ENCODE measurements at regions not wholly inside any gene's neighbourhood (a gene's known extent, or its start where the extent isn't known, plus 50 kb on each side); places are given as distances from the start of the nearest gene placed in this dataset.

DNA sequence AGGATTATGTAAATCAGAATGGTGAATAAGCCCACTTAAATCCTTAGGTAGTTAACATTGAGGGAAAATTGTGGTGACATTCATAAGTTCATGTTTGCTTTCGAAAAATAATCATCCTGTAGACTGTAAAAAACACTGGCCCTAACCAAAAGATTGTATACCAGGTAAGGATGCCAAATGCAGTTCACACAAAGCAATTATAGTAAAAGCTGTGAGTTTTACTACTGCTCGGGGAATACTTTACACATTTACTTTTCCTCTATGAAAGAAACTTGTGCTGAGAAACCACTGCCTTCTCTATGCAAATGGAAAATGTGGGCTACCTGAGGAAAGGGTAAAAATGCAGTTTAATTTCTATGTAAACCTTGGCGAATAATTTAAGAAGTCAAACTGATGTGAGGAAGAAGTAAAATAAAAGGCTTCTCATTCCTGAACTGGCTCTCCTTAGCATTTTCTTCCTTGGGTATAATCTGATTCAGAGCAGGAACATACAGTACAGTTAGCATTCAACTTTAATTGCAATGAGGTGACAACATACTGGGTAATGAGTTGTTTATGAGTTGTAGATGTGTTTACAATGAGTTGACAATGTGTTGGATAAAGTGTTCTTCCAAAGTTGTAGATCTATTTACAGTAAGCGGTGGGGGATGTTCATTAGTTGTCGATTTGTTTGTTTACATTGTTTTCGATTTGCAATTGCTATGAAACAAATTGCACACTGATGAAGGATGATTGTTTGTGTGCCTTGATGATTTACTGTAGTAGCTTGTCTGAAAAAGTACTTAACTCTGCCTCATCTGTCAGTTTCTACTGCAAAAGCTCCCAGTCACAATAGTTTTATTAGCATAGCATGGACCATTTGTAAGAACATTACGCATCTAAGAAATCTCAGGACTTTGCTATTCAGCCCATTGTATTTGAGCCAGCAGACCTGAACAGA, 453.0 kb upstream of the DPH6 start:
- no peaks in the 10 kb centered on the region for H3K4me1 ChIP-seq (ENCODE audit: control insufficient read depth, insufficient read depth, low read length)
- DNase-seq = no peak
- 71% methylated on average over 2 of the region's 7 CpGs for WGBS (ENCODE audit: insufficient coverage)

DNA sequence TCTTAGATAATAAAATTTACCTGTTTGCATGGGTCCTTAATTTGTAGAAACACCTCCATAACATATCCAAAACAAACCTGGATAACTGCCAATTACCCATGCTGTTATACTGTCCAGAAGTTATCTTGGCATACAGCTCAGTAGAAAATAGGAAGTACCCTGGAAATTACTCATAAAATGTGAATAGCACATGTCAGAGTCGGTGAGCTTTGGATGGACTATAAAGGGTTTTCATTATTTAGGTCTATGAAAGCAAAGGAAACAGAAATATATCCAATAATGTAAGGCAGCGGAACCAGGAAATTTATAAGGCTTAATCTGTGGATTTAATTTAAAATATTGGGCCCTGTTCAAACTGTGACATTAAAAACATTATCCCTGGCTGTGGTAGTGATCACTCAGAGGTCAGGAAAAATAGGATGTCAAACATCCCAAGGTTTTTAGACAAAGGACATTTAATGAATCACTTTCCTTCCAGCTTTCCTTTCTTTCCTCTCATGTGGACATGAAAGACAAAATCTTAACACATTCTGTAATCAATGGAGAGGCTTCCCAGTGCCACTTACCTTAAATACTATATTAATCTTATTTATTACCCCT, 459.0 kb upstream of the DPH6 start:
- Histone ChIP-seq H3K36me3 (ENCODE audit: control insufficient read depth, insufficient read depth, low read length) (no peaks in the 10 kb centered on the region), H3K4me1 (ENCODE audit: control insufficient read depth, insufficient read depth, low read length) (no peaks in the 10 kb centered on the region), H3K9me3 (replicated peaks; ENCODE audit: control insufficient read depth, low read depth, low read length) (peaks cover 3% of the 10 kb centered on the region), H3K27me3 (ENCODE audit: control insufficient read depth, insufficient read depth, low read length) (no peaks in the 10 kb centered on the region), H3K4me3 (ENCODE audit: low read length) (no peak overlapping the region), H3K27ac (ENCODE audit: low read length) (no peak overlapping the region)
- WGBS (ENCODE audit: insufficient coverage) = no CpG with 5 or more reads among the region's 2 CpGs
- peak; percentile 27 for DNase-seq

More for the DNA sequence above, 453.0 kb upstream of the DPH6 start:
- no peaks in the 10 kb centered on the region for H3K27me3 ChIP-seq (ENCODE audit: control insufficient read depth, insufficient read depth, low read length)
- H3K27ac ChIP-seq (ENCODE audit: low read length) = no peak overlapping the region
- H3K4me3 ChIP-seq (ENCODE audit: low read length) = no peak overlapping the region
- H3K9me3 ChIP-seq (replicated peaks; ENCODE audit: control insufficient read depth, low read depth, low read length) = no peaks in the 10 kb centered on the region
- H3K36me3 ChIP-seq (ENCODE audit: control insufficient read depth, insufficient read depth, low read length) = no peaks in the 10 kb centered on the region

DNA sequence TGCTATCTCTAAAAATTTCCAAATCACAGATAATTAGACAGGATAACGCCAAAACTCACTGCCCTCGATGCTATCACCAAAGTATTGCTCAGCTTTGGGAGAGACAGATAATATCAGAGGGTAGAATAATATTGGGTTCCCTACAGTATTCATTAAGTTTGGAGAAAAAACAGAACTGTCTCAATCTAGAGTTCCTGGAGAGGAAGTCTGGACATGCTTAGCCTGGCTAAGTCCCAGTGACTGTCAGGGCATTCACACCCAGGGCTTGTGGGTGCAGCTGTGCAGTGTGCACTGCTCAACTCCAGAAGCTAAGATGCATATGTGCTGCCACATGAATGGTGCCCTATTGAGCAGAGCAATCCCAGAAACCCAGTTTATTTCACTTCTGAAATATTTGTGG, 459.6 kb upstream of the DPH6 start:
- H3K27me3 ChIP-seq (ENCODE audit: control insufficient read depth, insufficient read depth, low read length) = no peaks in the 10 kb centered on the region
- WGBS (ENCODE audit: insufficient coverage) = no CpG with 5 or more reads among the region's 2 CpGs
- no peak overlapping the region for H3K27ac ChIP-seq (ENCODE audit: low read length)
- peaks cover 3% of the 10 kb centered on the region for H3K9me3 ChIP-seq (replicated peaks; ENCODE audit: control insufficient read depth, low read depth, low read length)
- no peaks in the 10 kb centered on the region for H3K4me1 ChIP-seq (ENCODE audit: control insufficient read depth, insufficient read depth, low read length)
- H3K36me3 ChIP-seq (ENCODE audit: control insufficient read depth, insufficient read depth, low read length) = no peaks in the 10 kb centered on the region
- H3K4me3 ChIP-seq (ENCODE audit: low read length) = no peak overlapping the region
- no peak for DNase-seq

GRCh38 chr15:36007699-36008098, 461.7 kb upstream of the DPH6 start:
- no CpG with 5 or more reads among the region's 1 CpG for WGBS (ENCODE audit: insufficient coverage)
- Histone ChIP-seq H3K36me3 (ENCODE audit: control insufficient read depth, insufficient read depth, low read length) (no peaks in the 10 kb centered on the region), H3K4me1 (ENCODE audit: control insufficient read depth, insufficient read depth, low read length) (no peaks in the 10 kb centered on the region)

GRCh38 chr15:36008719-36009118, 462.8 kb upstream of the DPH6 start:
- DNase-seq = no peak
- Histone ChIP-seq H3K27me3 (ENCODE audit: control insufficient read depth, insufficient read depth, low read length) (no peaks in the 10 kb centered on the region), H3K9me3 (replicated peaks; ENCODE audit: control insufficient read depth, low read depth, low read length) (peaks cover 3% of the 10 kb centered on the region), H3K27ac (ENCODE audit: low read length) (no peak overlapping the region), H3K4me3 (ENCODE audit: low read length) (no peak overlapping the region), H3K4me1 (ENCODE audit: control insufficient read depth, insufficient read depth, low read length) (no peaks in the 10 kb centered on the region), H3K36me3 (ENCODE audit: control insufficient read depth, insufficient read depth, low read length) (no peaks in the 10 kb centered on the region)

More at GRCh38 chr15:36007699-36008098, 461.7 kb upstream of the DPH6 start:
- DNase-seq = no peak
- peaks cover 3% of the 10 kb centered on the region for H3K9me3 ChIP-seq (replicated peaks; ENCODE audit: control insufficient read depth, low read depth, low read length)
- no peaks in the 10 kb centered on the region for H3K27me3 ChIP-seq (ENCODE audit: control insufficient read depth, insufficient read depth, low read length)
- H3K4me3 ChIP-seq (ENCODE audit: low read length) = no peak overlapping the region
- no peak overlapping the region for H3K27ac ChIP-seq (ENCODE audit: low read length)

DNA sequence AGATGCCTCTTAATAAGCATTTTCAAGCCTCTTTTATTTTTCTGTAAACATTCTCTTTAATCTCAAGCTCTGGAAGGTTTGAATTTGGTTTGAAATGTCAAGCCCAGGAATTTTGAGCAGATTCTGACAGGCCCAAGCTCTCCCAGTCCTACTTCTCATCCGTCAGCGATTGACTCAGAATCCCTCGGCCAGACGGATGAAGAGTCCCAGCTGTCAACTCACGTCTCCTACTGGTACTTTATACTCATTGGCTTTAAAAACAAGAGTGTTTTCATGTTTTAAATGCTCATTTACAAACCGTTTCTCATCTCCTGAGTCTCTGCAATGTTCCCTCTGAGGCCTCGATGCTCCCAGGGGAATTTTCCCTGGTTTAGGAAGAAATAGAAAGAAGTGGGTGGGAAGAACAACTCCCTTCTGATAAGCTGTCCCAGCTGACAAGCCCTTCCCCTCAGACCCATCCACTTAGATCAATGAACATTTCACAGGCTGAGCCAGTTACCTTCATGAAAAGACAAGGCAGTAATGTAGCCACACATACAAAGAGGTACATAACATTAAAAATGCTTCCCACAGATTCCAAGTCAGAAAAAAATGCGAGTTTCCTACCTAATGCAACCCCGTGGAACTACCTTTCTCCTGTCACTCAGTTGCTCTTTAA, 478.2 kb upstream of the DPH6 start:
- no peaks in the 10 kb centered on the region for H3K27me3 ChIP-seq (ENCODE audit: control insufficient read depth, insufficient read depth, low read length)
- H3K9me3 ChIP-seq (replicated peaks; ENCODE audit: control insufficient read depth, low read depth, low read length) = no peaks in the 10 kb centered on the region
- no peak overlapping the region for H3K4me3 ChIP-seq (ENCODE audit: low read length)
- no peaks in the 10 kb centered on the region for H3K4me1 ChIP-seq (ENCODE audit: control insufficient read depth, insufficient read depth, low read length)
- 76% methylated on average over 2 of the region's 9 CpGs for WGBS (ENCODE audit: insufficient coverage)
- H3K27ac ChIP-seq (ENCODE audit: low read length) = no peak overlapping the region
- no peak for DNase-seq
- H3K36me3 ChIP-seq (ENCODE audit: control insufficient read depth, insufficient read depth, low read length) = no peaks in the 10 kb centered on the region

- no peaks in the 10 kb centered on the region for H3K27me3 ChIP-seq (ENCODE audit: control insufficient read depth, insufficient read depth, low read length)
- 33% methylated on average over 1 of the region's 7 CpGs for WGBS (ENCODE audit: insufficient coverage)
Measured at GRCh38 chr15:36026627-36027283, 480.8 kb upstream of the DPH6 start.

DNA sequence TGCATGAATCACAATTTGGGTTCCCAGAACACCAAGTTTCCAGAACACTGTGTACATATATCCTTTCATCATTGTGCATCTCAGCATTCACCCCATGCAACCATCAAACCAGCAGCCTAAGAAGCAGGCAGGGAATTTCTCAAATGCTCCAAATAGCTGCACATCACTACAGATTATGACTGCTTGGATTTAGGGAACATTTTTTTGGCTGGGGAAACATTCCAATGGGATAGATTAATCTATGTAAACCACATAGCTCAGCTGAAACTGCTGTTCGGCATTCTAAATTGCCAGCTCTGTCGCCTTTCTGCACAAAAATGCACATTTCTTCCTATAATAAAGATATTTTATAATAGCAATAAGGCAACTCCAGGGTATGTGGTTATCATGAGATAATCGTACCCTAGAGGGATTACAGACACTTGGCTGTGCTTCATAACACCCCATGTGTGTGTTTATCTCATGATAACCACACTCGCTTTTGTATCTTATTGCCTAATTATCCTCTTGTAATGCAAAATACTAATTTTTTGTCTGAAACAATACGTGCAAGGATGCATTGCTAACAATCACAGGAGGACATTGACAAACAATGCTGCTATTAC, 483.7 kb upstream of the DPH6 start:
- peak; percentile 38 for DNase-seq
- H3K4me3 ChIP-seq (ENCODE audit: low read length) = no peak overlapping the region
- no peaks in the 10 kb centered on the region for H3K27me3 ChIP-seq (ENCODE audit: control insufficient read depth, insufficient read depth, low read length)
- no peaks in the 10 kb centered on the region for H3K4me1 ChIP-seq (ENCODE audit: control insufficient read depth, insufficient read depth, low read length)
- no peak overlapping the region for H3K27ac ChIP-seq (ENCODE audit: low read length)
- no peaks in the 10 kb centered on the region for H3K9me3 ChIP-seq (replicated peaks; ENCODE audit: control insufficient read depth, low read depth, low read length)
- WGBS (ENCODE audit: insufficient coverage) = no CpG with 5 or more reads among the region's 5 CpGs
- H3K36me3 ChIP-seq (ENCODE audit: control insufficient read depth, insufficient read depth, low read length) = no peaks in the 10 kb centered on the region

More at GRCh38 chr15:36026627-36027283, 480.8 kb upstream of the DPH6 start:
- Histone ChIP-seq H3K27ac (ENCODE audit: low read length) (no peak overlapping the region), H3K36me3 (ENCODE audit: control insufficient read depth, insufficient read depth, low read length) (no peaks in the 10 kb centered on the region), H3K4me3 (ENCODE audit: low read length) (no peak overlapping the region), H3K4me1 (ENCODE audit: control insufficient read depth, insufficient read depth, low read length) (no peaks in the 10 kb centered on the region), H3K9me3 (replicated peaks; ENCODE audit: control insufficient read depth, low read depth, low read length) (no peaks in the 10 kb centered on the region)
- peak; percentile 8 for DNase-seq

DNA sequence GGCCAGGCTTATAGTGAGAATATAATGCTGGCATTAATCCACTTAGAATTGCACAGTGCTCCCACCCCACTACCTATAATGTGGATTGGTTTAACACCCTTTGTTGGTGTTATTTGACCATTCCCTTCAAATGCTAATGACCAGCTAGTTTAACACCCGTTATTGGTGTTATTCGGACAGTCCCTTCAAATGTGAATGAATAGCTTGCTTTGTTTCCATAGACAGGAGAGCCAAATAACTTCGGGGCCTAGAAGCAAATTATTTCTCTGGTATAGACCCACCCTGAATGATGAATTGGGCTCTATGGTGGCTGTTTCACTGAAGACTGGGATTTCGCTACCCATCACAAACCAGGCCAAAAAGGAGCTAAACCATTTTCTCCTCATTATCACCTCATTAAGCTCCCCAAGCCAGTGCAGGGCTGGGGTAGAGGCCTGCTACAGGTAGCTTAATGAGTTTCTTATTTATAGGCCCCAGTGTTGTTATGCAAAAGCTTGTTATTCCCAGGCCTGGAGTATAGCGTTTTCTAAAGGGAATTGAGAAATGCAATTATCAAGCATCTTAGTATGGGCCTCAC, 494.1 kb upstream of the DPH6 start:
- Histone ChIP-seq H3K27ac (ENCODE audit: low read length) (no peak overlapping the region), H3K4me1 (ENCODE audit: control insufficient read depth, insufficient read depth, low read length) (no peaks in the 10 kb centered on the region), H3K36me3 (ENCODE audit: control insufficient read depth, insufficient read depth, low read length) (no peaks in the 10 kb centered on the region), H3K27me3 (ENCODE audit: control insufficient read depth, insufficient read depth, low read length) (no peaks in the 10 kb centered on the region), H3K9me3 (replicated peaks; ENCODE audit: control insufficient read depth, low read depth, low read length) (no peaks in the 10 kb centered on the region), H3K4me3 (ENCODE audit: low read length) (no peak overlapping the region)
- 90% methylated on average over 2 of the region's 5 CpGs for WGBS (ENCODE audit: insufficient coverage)
- no peak for DNase-seq

Data from muscle of leg (tissue), 3 donors.